ENCODE measurements at regions not wholly inside any gene's neighbourhood (a gene's known extent, or its start where the extent isn't known, plus 50 kb on each side); places are given as distances from the start of the nearest gene placed in this dataset.

DNA sequence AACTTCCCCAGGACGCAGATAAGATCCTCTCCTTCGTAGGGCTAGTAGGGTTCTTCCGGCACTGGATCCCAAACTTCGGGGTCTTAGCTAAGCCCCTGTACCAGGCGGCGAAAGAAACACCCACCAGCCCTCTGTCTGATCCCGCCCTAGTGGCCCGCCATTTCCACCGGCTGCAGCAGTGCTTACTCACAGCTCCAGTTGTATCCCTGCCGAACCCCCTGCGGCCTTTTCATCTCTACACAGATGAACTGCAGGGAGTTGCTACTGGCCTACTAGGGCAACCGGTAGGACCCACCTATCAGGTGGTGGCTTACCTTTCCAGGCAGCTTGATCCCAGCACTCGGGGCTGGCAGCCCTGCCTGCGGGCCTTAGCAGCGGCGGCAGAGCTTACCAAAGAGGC, 961.2 kb downstream of the RPA4 start:
- DNase-seq (ENCODE audit: low read depth in 6 of 9, low spot score in 9 of 9), result no peak
- no peak overlapping the region for H3K4me3 ChIP-seq (ENCODE audit: low read length in 2 of 2)
- no peaks in the 10 kb centered on the region for H3K36me3 ChIP-seq (ENCODE audit: control insufficient read depth in 2 of 2, insufficient read depth in 2 of 2, low read length in 1 of 2)
- H3K4me1 ChIP-seq (ENCODE audit: control insufficient read depth in 2 of 2, insufficient read depth in 2 of 2, low read length in 2 of 2), result no peaks in the 10 kb centered on the region
- H3K27ac ChIP-seq (ENCODE audit: low read depth in 1 of 2, low read length in 1 of 2), result no peak overlapping the region
- peaks cover 0 to 60% of the 10 kb centered on the region in 2 donors for H3K9me3 ChIP-seq (ENCODE audit: control insufficient read depth in 2 of 2, insufficient read depth in 1 of 2, low read length in 1 of 2)
- WGBS, result 95% methylated on average over 16 of the region's 16 CpGs
- no peaks in the 10 kb centered on the region for H3K27me3 ChIP-seq (ENCODE audit: control insufficient read depth in 2 of 2, insufficient read depth in 1 of 2, low read length in 1 of 2)

DNA sequence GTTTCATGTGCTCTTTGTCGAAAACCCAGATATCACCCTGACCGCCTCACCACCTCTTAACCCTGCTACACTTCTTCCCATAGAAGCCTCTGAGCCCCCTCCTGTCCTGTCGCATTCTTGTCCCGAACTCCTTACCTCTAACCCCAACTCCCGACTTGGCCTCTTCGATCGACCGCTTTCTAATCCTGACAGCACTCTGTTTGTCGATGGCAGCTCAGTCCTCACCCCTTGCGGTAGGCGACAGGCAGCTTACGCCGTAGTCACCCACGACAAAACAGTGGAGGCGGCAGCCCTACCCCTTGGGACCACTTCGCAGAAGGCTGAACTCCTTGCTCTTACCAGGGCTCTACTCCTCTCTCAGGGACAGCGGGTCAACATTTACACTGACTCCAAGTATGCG, 961.7 kb downstream of the RPA4 start:
- H3K4me1 ChIP-seq (ENCODE audit: control insufficient read depth in 2 of 2, insufficient read depth in 2 of 2, low read length in 2 of 2), result no peaks in the 10 kb centered on the region
- H3K27ac ChIP-seq (ENCODE audit: low read depth in 1 of 2, low read length in 1 of 2), result no peak overlapping the region
- no peaks in the 10 kb centered on the region for H3K36me3 ChIP-seq (ENCODE audit: control insufficient read depth in 2 of 2, insufficient read depth in 2 of 2, low read length in 1 of 2)
- no peak for DNase-seq (ENCODE audit: low read depth in 6 of 9, low spot score in 9 of 9)
- no peaks in the 10 kb centered on the region for H3K27me3 ChIP-seq (ENCODE audit: control insufficient read depth in 2 of 2, insufficient read depth in 1 of 2, low read length in 1 of 2)
- WGBS, result 97% methylated on average over 18 of the region's 18 CpGs
- no peak overlapping the region for H3K4me3 ChIP-seq (ENCODE audit: low read length in 2 of 2)
- peaks cover 0 to 60% of the 10 kb centered on the region in 2 donors for H3K9me3 ChIP-seq (ENCODE audit: control insufficient read depth in 2 of 2, insufficient read depth in 1 of 2, low read length in 1 of 2)

DNA sequence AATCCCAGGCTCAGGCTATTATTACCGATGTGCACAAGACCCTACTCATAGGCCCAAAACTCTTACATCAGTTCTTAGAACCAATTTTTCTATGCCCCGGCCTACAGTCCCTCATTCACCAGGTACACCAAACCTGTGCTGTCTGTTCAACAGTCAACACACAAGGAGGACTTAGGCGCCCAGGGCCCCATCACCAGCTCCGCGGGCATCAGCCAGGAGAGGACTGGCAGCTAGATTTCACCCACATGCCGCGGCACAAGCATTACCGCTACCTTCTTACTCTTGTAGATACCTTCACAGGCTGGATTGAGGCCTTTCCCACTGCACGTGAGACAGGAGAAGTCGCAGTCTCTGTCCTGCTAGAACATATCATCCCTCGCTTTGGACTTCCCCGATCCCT, 962.5 kb downstream of the RPA4 start:
- Histone ChIP-seq H3K4me3 (ENCODE audit: low read length in 2 of 2) (no peak overlapping the region), H3K27me3 (ENCODE audit: control insufficient read depth in 2 of 2, insufficient read depth in 1 of 2, low read length in 1 of 2) (no peaks in the 10 kb centered on the region), H3K27ac (ENCODE audit: low read depth in 1 of 2, low read length in 1 of 2) (no peak overlapping the region), H3K36me3 (ENCODE audit: control insufficient read depth in 2 of 2, insufficient read depth in 2 of 2, low read length in 1 of 2) (no peaks in the 10 kb centered on the region), H3K4me1 (ENCODE audit: control insufficient read depth in 2 of 2, insufficient read depth in 2 of 2, low read length in 2 of 2) (no peaks in the 10 kb centered on the region), H3K9me3 (ENCODE audit: control insufficient read depth in 2 of 2, insufficient read depth in 1 of 2, low read length in 1 of 2) (peaks cover 0 to 60% of the 10 kb centered on the region in 2 donors)
- no peak for DNase-seq (ENCODE audit: low read depth in 6 of 9, low spot score in 9 of 9)
- 99% methylated on average over 12 of the region's 12 CpGs for WGBS

DNA sequence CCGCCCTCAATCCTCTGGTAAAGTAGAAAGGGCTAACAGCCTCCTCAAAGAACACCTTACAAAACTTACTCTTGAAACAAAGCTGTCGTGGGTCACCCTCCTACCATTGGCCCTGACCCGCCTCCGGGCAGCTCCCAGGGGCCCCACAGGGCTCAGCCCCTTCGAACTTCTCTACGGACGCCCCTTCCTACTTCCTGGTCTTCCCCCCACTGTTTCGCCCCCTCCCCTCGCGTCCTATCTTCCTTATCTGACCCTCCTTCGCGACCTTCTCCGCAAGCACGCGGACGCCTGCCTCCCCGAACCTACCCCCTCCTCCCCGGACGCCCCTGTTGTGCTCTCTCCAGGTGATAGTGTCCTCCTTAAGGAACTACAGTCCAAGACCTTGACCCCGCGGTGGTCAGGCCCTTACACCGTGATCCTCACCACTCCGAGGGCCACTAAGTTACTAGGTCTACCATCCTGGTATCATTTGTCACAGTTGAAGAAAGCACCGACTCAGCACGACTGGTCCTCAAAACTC, 963.1 kb downstream of the RPA4 start:
- Histone ChIP-seq H3K9me3 (ENCODE audit: control insufficient read depth in 2 of 2, insufficient read depth in 1 of 2, low read length in 1 of 2) (peaks cover 0 to 60% of the 10 kb centered on the region in 2 donors), H3K27me3 (ENCODE audit: control insufficient read depth in 2 of 2, insufficient read depth in 1 of 2, low read length in 1 of 2) (no peaks in the 10 kb centered on the region), H3K27ac (ENCODE audit: low read depth in 1 of 2, low read length in 1 of 2) (no peak overlapping the region), H3K4me1 (ENCODE audit: control insufficient read depth in 2 of 2, insufficient read depth in 2 of 2, low read length in 2 of 2) (no peaks in the 10 kb centered on the region), H3K36me3 (ENCODE audit: control insufficient read depth in 2 of 2, insufficient read depth in 2 of 2, low read length in 1 of 2) (no peaks in the 10 kb centered on the region), H3K4me3 (ENCODE audit: low read length in 2 of 2) (no peak overlapping the region)
- no peak for DNase-seq (ENCODE audit: low read depth in 6 of 9, low spot score in 9 of 9)
- 97% methylated on average over 25 of the region's 25 CpGs for WGBS

DNA sequence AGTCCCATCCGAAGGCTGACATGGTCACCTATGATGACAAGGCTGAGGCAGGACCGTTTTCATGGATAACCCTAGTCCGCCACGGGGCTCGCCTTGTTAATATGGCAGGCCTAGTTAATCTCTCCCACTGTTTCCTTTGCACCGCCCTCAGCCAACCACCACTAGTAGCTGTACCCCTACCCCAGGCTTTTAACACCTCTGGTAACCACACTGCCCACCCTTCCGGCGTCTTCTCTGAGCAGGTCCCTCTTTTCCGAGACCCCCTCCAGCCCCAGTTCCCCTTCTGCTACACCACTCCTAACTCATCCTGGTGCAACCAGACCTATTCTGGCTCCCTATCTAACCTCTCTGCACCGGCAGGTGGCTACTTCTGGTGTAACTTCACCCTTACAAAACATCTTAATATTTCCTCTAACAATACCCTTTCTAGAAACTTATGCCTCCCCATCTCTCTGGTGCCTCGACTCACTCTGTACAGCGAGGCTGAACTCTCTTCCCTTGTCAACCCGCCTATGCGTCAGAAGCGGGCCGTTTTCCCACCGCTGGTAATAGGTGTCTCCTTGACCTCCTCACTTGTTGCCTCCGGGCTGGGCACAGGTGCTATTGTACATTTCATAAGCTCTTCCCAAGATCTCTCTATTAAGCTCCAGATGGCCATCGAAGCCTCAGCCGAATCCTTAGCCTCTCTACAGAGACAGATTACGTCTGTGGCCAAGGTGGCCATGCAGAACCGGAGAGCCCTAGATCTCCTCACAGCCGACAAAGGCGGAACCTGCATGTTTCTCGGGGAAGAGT, 964.4 kb downstream of the RPA4 start:
- Histone ChIP-seq H3K4me3 (ENCODE audit: low read length in 2 of 2) (no peak overlapping the region), H3K27ac (ENCODE audit: low read depth in 1 of 2, low read length in 1 of 2) (no peak overlapping the region), H3K4me1 (ENCODE audit: control insufficient read depth in 2 of 2, insufficient read depth in 2 of 2, low read length in 2 of 2) (no peaks in the 10 kb centered on the region), H3K27me3 (ENCODE audit: control insufficient read depth in 2 of 2, insufficient read depth in 1 of 2, low read length in 1 of 2) (no peaks in the 10 kb centered on the region), H3K9me3 (ENCODE audit: control insufficient read depth in 2 of 2, insufficient read depth in 1 of 2, low read length in 1 of 2) (peaks cover 0 to 54% of the 10 kb centered on the region in 2 donors), H3K36me3 (ENCODE audit: control insufficient read depth in 2 of 2, insufficient read depth in 2 of 2, low read length in 1 of 2) (no peaks in the 10 kb centered on the region)
- no peak for DNase-seq (ENCODE audit: low read depth in 6 of 9, low spot score in 9 of 9)
- WGBS, result 94% methylated on average over 25 of the region's 25 CpGs

DNA sequence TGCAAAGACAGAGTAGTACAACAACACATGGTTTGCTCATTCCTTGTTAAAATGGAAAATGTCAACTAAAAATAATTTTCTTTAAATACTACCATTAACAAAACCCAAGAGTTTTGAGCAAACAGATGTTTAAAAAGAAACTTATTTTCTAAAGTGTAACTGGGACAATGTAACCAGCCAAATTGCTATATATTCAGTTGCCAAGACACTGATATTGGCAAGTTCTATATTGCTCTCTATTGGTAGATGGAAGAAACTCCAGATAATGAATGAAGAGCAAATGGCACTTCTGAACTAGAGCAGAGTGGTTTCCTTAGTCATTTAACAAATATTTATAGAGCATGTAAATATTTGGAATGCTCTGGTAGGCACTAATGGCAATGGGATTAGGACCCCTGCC, 966.2 kb downstream of the RPA4 start:
- H3K36me3 ChIP-seq (ENCODE audit: control insufficient read depth in 2 of 2, insufficient read depth in 2 of 2, low read length in 1 of 2), result no peaks in the 10 kb centered on the region
- peaks cover 0 to 38% of the 10 kb centered on the region in 2 donors for H3K9me3 ChIP-seq (ENCODE audit: control insufficient read depth in 2 of 2, insufficient read depth in 1 of 2, low read length in 1 of 2)
- H3K4me1 ChIP-seq (ENCODE audit: control insufficient read depth in 2 of 2, insufficient read depth in 2 of 2, low read length in 2 of 2), result no peaks in the 10 kb centered on the region
- no peaks in the 10 kb centered on the region for H3K27me3 ChIP-seq (ENCODE audit: control insufficient read depth in 2 of 2, insufficient read depth in 1 of 2, low read length in 1 of 2)
- DNase-seq (ENCODE audit: low read depth in 6 of 9, low spot score in 9 of 9), result no peak
- no peak overlapping the region for H3K4me3 ChIP-seq (ENCODE audit: low read length in 2 of 2)
- H3K27ac ChIP-seq (ENCODE audit: low read depth in 1 of 2, low read length in 1 of 2), result no peak overlapping the region

DNA sequence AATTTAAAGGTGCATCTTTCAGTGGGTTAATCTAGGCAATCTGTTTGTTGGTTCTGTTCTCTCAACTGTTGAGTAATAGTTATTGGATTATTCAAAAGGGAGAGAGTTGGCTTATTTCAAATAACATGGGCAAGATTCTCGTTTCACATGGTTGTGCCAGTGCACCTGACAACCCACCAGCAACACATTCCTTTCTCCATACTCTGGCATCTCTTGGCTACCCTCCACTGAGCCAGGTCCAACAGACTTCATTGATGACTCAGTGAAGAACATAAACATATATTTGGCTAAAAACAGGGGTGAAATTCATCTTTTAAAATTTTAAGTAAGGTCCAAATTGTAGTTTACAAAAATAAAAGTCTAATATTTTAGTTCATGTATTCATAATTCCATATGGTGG, 967.2 kb downstream of the RPA4 start:
- DNase-seq (ENCODE audit: low read depth in 6 of 9, low spot score in 9 of 9), result no peak
- Histone ChIP-seq H3K27ac (ENCODE audit: low read depth in 1 of 2, low read length in 1 of 2) (no peak overlapping the region), H3K9me3 (ENCODE audit: control insufficient read depth in 2 of 2, insufficient read depth in 1 of 2, low read length in 1 of 2) (peaks cover 0 to 32% of the 10 kb centered on the region in 2 donors), H3K4me3 (ENCODE audit: low read length in 2 of 2) (no peak overlapping the region), H3K36me3 (ENCODE audit: control insufficient read depth in 2 of 2, insufficient read depth in 2 of 2, low read length in 1 of 2) (no peaks in the 10 kb centered on the region), H3K4me1 (ENCODE audit: control insufficient read depth in 2 of 2, insufficient read depth in 2 of 2, low read length in 2 of 2) (no peaks in the 10 kb centered on the region), H3K27me3 (ENCODE audit: control insufficient read depth in 2 of 2, insufficient read depth in 1 of 2, low read length in 1 of 2) (no peaks in the 10 kb centered on the region)
- WGBS, result 49% methylated on average over 1 of the region's 1 CpG

DNA sequence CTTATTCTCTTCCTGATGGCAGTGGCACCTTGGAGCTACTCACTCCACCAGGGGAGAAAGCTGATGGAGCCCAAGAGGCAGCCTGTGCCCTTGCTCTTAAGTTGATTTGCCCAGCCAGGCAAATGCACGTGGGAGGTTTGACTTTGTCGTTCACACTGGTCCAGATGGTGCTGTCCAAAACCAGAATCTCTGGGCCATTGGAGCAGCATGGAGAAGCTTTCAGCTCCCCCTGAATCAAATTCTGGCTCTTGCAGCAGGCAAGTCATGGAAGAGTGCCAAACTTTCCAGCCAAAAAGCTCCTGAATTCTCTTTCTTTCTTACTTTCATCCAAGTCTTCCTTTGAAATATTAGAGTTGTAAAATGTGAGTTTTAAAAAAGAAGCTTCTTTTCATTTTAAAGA, 970.4 kb downstream of the RPA4 start:
- Histone ChIP-seq H3K9me3 (ENCODE audit: control insufficient read depth in 2 of 2, insufficient read depth in 1 of 2, low read length in 1 of 2) (peaks cover 0 to 1% of the 10 kb centered on the region in 2 donors), H3K27ac (ENCODE audit: low read depth in 1 of 2, low read length in 1 of 2) (no peak overlapping the region), H3K36me3 (ENCODE audit: control insufficient read depth in 2 of 2, insufficient read depth in 2 of 2, low read length in 1 of 2) (no peaks in the 10 kb centered on the region), H3K4me1 (ENCODE audit: control insufficient read depth in 2 of 2, insufficient read depth in 2 of 2, low read length in 2 of 2) (no peaks in the 10 kb centered on the region), H3K4me3 (ENCODE audit: low read length in 2 of 2) (no peak overlapping the region), H3K27me3 (ENCODE audit: control insufficient read depth in 2 of 2, insufficient read depth in 1 of 2, low read length in 1 of 2) (no peaks in the 10 kb centered on the region)
- 80% methylated on average over 2 of the region's 2 CpGs for WGBS
- DNase-seq (ENCODE audit: low read depth in 6 of 9, low spot score in 9 of 9), result no peak

DNA sequence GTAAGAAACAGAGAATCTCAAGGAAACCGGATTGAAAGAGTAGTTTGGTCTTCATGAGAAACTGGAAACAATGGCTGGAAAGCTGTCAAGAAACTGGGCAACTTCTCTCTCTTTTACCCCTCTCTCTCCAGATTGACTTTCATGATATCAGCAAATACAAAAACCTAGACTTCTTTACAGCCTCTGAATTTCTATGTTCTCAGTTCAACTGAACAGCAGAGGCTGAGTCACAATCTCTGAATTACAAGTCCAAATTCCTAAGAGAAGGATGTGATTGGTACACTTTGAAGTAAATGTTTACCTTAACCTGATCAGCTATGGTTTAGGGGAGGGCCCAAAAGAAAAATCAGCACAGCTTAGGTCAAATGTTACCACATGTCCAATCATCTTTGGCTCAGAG, 974.9 kb downstream of the RPA4 start:
- Histone ChIP-seq H3K36me3 (ENCODE audit: control insufficient read depth in 2 of 2, insufficient read depth in 2 of 2, low read length in 1 of 2) (no peaks in the 10 kb centered on the region), H3K4me3 (ENCODE audit: low read length in 2 of 2) (no peak overlapping the region), H3K27ac (ENCODE audit: low read depth in 1 of 2, low read length in 1 of 2) (no peak overlapping the region), H3K9me3 (ENCODE audit: control insufficient read depth in 2 of 2, insufficient read depth in 1 of 2, low read length in 1 of 2) (no peaks in the 10 kb centered on the region), H3K27me3 (ENCODE audit: control insufficient read depth in 2 of 2, insufficient read depth in 1 of 2, low read length in 1 of 2) (no peaks in the 10 kb centered on the region), H3K4me1 (ENCODE audit: control insufficient read depth in 2 of 2, insufficient read depth in 2 of 2, low read length in 2 of 2) (no peaks in the 10 kb centered on the region)
- 90% methylated on average over 1 of the region's 1 CpG for WGBS
- no peak for DNase-seq (ENCODE audit: low read depth in 6 of 9, low spot score in 9 of 9)
